ENCODE measurements at regions not wholly inside any gene's neighbourhood (a gene's known extent, or its start where the extent isn't known, plus 50 kb on each side); places are given as distances from the start of the nearest gene placed in this dataset.

- Histone ChIP-seq H3K36me3 (no peaks in the 10 kb centered on the region), H3K4me1 (peaks cover 0 to 29% of the 10 kb centered on the region in 2 donors), H3K27me3 (no peaks in the 10 kb centered on the region), H3K9me3 (no peaks in the 10 kb centered on the region), H3K4me3 (no peak overlapping the region), H3K27ac (no peak overlapping the region)
- no peak for TF ChIP-seq CTCF (IDR thresholded peaks at IDR 0.05)
- DNase-seq (ENCODE audit: low spot score) = no peak
These were observed 479.8 kb upstream of the TBL1XR1 start for GRCh38 chr3:177676947-177677587.

GRCh38 chr3:177679568-177680471 is 482.5 kb upstream of the TBL1XR1 start:
- TF ChIP-seq CTCF (IDR thresholded peaks at IDR 0.05) = no peak
- DNase-seq (ENCODE audit: low spot score) = no peak

GRCh38 chr3:177680472-177680821 is 483.2 kb upstream of the TBL1XR1 start:
- peak overlapping the region in 1 of 2 donors; percentile 55 for H3K27ac ChIP-seq
- no peak for TF ChIP-seq CTCF (IDR thresholded peaks at IDR 0.05)
- H3K27me3 ChIP-seq = no peaks in the 10 kb centered on the region
- no peaks in the 10 kb centered on the region for H3K36me3 ChIP-seq
- H3K9me3 ChIP-seq = no peaks in the 10 kb centered on the region
- no peak for DNase-seq (ENCODE audit: low spot score)
- H3K4me3 ChIP-seq = no peak overlapping the region
- H3K4me1 ChIP-seq = peaks cover 0 to 15% of the 10 kb centered on the region in 2 donors

More at GRCh38 chr3:177679568-177680471, 482.5 kb upstream of the TBL1XR1 start:
- Histone ChIP-seq H3K27ac (peak overlapping the region; percentile 33 to 55), H3K4me3 (no peak overlapping the region), H3K4me1 (peaks cover 0 to 15% of the 10 kb centered on the region in 2 donors), H3K9me3 (no peaks in the 10 kb centered on the region), H3K27me3 (no peaks in the 10 kb centered on the region), H3K36me3 (no peaks in the 10 kb centered on the region)

GRCh38 chr3:177681156-177681555 is 483.9 kb upstream of the TBL1XR1 start:
- Histone ChIP-seq H3K9me3 (no peaks in the 10 kb centered on the region), H3K36me3 (no peaks in the 10 kb centered on the region), H3K4me1 (peaks cover 0 to 15% of the 10 kb centered on the region in 2 donors), H3K27ac (no peak overlapping the region), H3K27me3 (no peaks in the 10 kb centered on the region), H3K4me3 (no peak overlapping the region)
- DNase-seq (ENCODE audit: low spot score) = no peak
- no peak for TF ChIP-seq CTCF (IDR thresholded peaks at IDR 0.05)

GRCh38 chr3:177681852-177682251 is 484.6 kb upstream of the TBL1XR1 start:
- no peak overlapping the region for H3K4me3 ChIP-seq
- no peak for TF ChIP-seq CTCF (IDR thresholded peaks at IDR 0.05)
- H3K9me3 ChIP-seq = no peaks in the 10 kb centered on the region
- peaks cover 0 to 15% of the 10 kb centered on the region in 2 donors for H3K4me1 ChIP-seq
- H3K36me3 ChIP-seq = no peaks in the 10 kb centered on the region
- no peaks in the 10 kb centered on the region for H3K27me3 ChIP-seq
- H3K27ac ChIP-seq = no peak overlapping the region
- no peak for DNase-seq (ENCODE audit: low spot score)
